Renal cortex interstitium (tissue), 11 donors: ENCODE measurements at regions not wholly inside any gene's neighbourhood (a gene's known extent, or its start where the extent isn't known, plus 50 kb on each side); places are given as distances from the start of the nearest gene placed in this dataset.
"Not testable (repeated sequence)": the region's sequence is repeated elsewhere in the genome, so short reads cannot be mapped to it uniquely, and the experiment has no call there.

Experiments
- DNase-seq, 11 donors: peaks; one replicate each; pipeline ENCODE4 v3.0.0-alpha.2; 2013; ENCODE audit warnings: low read depth in 9 of 11, low spot score in 4 of 11; ENCODE audit errors: extremely low read depth in 1 of 11

DNA sequence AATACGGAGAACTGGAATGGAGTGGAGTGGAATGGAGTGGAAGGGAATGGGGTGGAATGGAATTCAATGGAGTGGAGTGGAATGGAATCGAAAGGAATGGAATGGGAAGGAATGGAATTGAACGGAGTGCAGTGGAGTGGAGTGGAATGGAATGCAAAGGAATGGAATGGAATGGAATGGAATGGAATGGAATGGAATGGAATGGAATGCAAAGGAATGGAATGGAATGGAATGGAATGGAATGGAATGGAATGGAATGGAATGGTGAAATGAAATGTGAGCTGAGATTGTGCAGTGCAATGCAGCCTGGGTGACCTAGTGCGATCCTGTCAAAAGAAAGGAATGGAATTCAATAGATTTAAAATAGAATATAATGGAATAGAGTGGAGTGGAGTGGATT is 357.3 kb upstream of the WSB1 start:
- DNase-seq, result not testable (repeated sequence)

DNA sequence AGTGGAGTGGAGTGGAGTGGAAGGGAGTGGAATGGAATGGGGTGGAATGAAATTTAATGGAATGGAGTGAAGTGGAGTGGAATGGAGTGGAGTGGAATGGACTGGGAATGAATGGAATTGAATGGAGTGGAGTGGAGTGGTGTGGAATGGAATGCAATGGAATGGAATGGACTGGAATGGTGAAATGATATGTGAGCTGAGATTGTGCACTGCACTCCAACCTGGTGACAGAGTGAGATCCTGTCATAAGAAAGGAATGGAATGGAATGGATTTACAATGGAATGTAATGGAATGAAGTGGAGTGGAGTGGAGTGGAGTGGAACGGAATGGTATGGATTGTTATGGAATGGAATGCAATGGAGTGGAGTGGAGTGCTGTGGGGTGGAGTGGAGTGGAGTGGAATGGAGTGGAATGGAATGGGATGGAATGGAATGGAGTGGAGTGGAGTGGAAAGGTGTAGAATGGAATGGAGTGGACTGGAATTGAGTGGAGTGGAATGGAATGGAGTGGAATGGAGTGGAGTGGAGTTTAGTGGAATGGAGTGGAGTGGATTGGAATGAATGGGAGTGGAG is 356.1 kb upstream of the WSB1 start:
- not testable (repeated sequence) for DNase-seq

DNA sequence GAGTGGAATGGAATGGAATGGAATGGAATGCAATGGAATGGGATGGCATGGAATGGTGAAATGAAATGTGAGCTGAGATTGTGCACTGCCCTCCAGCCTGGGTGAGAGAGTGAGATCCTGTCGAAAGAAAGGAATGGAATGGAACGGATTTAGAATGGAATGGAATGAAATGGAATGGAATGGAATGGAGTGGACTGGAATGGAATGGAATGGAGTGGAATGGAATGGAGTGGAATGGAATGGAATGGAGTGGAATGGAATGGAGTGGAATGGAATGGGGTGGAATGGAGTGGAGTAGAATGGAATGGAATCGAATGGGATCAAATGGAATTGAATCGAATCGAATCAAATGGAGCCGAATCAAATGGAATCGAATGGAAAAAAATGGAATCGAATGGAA is 354.2 kb upstream of the WSB1 start:
- DNase-seq, result not testable (repeated sequence)

DNA sequence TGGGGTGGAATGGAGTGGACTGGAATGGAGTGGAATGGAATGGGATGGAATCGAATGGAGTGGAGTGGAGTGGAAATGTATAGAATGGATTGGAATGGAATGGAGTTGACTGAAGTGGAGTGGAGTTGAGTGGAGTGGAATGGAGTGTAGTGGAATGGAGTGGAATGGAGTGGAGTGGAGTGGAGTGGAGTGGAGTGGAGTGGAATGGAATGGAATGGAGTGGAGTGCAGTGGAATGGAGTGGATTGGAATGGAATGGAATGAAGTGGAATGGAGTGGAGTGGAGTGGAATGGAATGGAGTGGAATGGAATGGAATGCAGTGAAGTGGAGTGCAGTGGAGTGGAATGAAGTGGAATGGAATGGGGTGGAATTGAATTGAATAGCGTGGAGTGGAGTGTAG is 353.3 kb upstream of the WSB1 start:
- DNase-seq, result not testable (repeated sequence)

DNA sequence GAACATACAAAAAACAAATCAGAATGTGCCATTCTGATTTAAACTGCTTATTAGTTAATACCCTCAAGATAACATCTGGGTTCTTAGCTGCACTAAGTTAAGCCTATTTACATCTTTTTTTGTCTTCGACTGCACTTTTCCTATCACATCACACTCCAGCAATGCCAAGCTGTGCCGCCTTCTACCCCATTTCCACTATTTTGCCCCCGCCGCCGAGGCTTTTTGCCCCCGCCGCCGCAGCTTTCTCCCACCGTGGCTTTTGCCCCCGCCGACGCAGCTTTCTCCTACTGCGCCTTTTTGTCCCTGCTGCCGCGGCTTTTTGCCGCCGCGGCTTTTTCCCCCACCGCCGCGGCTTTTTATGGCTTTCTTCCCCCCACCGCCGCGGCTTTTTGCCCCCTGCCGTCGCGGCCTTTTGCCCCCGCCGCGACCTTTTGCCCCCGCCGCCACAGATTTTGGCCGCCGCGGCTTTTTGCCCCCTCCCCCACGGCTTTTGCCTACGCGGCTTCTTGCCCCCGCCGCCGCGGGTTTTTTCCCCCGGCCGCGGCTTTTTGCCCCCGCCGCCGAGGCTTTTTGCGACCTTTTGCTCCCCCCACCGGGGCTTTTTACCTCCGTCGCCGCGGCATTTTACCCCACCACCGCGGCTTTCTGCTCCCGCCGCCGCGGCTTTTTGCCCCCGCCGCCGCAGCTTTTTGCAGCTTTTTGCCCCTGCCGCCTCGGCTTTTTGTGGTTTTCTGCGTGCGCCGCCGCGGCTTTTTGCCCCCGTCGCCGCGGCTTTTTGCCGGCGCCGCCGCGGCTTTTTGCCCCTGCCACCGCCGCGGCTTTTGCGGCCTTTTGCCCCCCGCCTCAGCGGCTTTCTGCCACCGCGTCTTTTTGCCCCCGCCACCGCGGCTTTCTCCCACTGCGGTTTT is 331.4 kb upstream of the WSB1 start:
- DNase-seq, result no peak

DNA sequence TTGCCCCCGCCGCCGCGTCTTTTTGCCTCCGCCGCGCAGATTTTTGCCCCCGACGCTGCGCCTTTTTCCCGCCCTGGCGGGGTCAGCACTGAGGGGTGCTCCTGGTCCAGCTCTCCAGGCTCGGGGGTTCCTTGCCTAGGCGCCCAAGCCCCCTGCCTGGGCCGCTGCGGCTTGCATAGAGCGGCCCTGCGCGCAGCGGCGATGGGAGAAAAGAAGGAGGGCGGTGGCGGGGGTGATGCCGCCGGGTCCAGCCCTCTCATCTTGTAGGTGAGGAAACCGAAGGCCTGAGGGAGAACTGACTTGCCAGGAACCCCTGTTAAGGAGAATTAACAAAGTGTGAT is 330.8 kb upstream of the WSB1 start:
- DNase-seq, result no peak

DNA sequence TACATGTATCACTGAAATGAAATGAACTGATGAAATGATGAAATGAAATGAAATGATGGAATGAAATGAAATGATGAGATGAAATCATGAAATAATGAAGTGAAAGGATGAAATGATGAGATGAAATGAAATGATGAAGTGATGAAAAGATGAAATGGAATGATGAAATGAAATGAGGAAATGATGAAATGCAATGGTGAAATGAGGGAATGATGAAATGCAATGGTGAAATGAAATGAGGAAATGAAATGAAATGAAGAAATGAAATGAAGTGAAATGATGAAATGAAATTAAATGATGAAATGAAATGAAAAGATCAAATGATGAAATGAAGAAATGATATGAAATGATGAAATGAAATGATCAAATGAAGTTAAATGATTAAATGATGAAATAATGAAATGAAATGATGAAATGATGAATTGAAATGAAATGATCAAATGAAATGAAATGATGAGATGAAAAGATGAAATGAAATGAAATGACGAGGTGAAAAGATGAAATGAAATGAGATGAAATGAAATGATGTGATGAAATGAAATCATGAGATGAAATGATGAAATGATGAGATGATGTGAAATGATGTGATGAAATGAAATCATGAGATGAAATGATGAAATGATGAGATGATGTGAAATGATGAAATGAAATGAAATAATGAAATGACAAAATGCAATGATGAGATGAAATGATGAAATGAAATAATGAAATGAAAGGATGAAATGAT is 327.9 kb upstream of the WSB1 start:
- DNase-seq, result not testable (repeated sequence)

DNA sequence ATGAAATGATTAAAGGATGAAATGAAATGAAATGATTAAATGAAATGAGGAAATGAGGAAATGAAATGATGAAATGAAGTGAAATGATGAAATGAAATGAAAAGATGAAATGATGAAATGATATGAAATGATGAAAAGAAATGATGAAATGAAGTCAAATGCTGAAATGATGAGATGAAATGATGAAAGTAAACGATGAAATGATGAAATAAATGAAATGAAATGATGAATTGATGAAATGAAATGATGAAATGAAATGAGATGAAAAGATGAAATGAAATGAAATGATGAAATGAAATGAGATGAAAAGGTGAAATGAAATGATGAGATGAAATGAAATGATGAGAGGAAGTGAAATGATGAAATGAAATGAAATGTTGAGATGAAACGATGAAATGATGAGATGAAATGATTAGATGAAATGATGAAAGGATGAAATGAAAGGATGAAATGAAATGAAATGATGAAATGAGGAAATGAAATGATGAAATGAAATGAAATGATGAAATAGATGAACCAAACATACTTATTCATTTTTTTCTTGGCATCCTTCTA is 327.2 kb upstream of the WSB1 start:
- not testable (repeated sequence) for DNase-seq

DNA sequence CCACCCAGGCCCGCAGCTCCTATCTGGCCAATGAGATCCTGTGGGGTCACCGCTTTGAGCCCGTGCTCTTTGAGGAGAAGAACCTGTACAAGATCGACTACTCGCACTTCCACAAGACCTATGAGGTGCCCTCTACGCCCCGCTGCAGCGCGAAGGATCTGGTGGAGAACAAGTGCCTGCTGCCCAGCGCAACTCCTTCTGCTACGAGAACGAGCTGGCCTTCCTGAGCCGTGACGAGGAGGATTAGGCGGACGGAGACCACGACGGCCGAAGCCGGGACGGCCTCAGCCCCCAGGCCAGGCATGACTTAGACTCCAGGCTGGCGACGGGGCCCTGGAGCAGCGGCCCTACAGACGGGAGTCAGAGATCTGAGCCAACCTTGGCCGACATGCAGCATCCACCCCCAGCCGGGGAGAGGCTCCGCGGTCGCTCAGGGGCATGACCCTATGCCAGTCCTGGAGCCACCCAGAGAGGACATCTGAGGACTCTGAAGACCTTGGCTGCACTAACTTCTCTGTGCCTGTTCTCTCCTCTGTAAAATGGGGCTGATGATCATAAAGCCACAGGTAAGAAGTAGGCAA is 312.0 kb upstream of the WSB1 start:
- DNase-seq, result not testable (repeated sequence)

DNA sequence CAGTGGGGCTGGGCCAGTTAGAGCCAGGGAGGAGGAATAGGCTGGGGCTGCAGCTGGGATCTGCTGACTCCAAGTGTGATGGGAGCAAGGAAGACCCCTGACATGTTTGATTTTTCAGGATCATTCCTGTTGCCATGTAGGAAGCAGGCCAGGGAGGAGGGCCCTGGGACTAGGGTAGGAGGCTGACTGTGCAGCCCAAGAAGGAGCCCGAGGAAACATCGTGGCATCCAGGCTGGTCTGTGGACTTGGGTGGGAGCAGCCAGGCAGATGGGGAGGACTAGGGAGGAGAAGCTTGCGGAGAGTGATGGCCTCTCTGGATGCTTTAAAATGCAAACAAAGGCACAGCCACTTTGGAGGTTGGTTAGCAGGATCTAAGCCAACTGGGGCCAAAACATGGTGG is 311.4 kb upstream of the WSB1 start:
- not testable (repeated sequence) for DNase-seq

DNA sequence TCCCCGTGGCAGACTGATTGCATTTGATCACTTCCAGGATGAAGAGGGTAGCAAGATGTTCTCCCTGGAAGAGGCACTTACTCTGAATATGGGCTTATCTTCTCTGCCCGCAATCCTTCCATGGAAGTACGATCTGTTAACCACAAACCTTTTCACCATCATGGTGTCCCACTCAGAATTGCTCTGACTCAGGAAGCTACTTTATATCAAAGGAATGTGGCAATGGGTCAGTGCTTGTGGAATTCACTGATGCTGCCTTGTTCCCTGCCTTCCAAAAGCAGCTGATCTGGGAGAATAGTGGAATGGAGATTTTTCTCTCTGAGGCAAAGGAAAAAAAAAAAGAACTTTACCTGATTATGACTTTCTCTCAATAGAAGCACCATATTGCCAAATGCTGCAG is 306.1 kb upstream of the WSB1 start:
- DNase-seq, result not testable (repeated sequence)

DNA sequence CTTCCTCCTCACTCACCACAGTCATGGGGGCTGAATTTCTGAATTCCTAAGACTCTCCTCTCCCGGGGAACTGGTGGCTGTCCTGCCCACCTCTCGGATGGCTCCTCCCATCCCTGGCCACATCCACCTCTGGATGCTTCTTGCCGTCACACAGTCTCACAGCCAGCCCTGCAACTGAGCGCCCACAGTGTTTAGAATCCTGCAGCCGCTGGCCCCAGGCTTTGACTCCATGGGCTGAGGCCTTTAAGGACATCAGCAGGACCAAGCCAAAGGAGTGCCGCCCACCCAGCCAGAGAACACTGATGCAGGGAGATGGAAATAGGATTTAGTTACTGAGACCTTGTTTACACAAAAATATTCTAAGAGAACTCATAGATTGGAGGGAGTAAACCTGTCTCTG is 299.3 kb upstream of the WSB1 start:
- DNase-seq, result not testable (repeated sequence)

DNA sequence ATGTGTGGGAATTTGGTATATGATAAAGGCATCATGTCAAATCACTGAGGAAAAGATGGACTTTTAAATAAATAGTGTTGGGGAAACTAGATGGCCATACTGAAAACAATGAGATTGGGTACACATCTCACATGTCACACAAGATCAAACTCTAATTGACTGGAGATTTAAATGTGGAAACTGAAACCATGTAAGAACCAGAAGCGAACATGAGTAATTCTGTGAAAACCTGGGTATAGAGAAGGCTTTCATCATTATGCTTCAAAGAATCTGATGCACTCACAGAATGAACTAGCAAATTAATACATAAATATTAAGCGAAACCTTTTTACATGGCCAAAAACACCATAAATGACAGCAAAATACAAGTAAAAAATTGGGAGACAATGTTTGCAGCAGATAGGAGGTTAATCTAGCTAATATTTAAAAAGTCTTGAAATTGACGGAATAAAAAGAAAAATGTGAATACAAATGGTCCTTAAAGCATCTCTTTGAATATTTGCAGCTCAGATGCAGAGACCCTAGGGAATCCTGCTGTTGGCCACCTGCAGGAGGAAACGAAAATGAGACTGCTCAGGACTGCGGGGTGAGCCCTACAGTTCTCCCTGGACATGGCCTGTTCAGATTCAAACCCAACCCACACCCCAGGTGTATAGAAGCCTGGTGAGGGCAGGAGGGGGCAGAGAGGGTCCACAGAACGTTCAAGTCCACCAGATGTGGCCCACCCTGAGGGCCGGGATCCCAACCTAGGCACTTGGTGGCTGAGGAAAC is 297.6 kb upstream of the WSB1 start:
- DNase-seq, result not testable (repeated sequence)

DNA sequence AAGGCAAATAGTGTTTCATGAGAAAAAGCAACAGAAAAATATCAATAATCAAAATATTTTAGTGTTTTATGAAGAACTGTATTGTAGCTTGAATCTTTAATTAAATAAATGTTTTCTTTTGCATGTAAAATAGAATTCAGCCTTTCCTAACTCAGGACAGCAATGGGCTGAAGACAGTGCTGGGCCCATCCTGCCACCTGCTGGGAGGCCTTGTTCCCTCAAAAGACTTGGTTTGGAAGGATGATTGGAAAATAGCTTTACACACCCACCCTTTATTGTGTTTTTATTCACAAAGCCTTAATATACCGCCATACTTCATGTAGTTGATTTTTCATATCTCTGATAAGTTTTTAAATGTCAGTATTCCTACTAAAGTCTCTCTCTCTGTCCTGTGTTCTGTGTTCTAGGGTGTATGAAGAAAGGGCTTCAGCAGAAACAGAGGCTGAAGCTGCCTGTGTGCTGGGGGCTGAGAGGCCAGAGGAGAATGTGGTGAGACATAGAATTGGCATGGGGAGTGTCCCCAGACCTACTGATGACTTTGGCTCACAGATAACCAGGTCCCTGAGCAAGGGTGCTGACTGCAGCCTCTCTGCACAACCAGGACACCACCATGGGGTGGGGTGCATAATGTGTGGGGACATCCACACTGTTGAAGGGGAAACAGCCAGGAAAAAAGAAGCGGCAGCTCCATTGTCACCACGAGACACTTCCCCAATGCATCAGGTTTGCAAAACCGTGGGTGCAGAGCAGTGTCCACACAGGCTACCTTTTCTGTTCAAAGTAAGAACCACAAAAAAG is 286.0 kb upstream of the WSB1 start:
- not testable (repeated sequence) for DNase-seq

DNA sequence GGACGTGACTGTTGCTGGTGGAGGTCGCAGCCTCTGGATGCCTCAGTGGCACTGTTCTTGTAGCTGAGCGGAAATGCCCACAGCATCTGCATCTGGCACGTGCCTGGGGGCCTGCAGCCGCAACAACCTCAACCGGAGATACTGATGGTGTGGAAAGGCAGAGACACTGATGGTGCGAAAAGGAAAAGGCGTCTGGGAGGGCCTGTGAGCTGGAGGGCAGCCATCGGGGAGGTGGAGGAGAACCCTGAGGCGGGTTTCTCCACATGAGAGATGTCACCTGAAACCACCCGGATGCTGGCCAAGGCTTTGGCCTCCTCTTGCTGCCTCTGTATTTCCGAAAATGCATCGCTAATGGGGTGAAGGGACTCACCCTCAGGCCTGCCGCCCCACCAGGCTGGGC is 284.8 kb upstream of the WSB1 start:
- no peak for DNase-seq

DNA sequence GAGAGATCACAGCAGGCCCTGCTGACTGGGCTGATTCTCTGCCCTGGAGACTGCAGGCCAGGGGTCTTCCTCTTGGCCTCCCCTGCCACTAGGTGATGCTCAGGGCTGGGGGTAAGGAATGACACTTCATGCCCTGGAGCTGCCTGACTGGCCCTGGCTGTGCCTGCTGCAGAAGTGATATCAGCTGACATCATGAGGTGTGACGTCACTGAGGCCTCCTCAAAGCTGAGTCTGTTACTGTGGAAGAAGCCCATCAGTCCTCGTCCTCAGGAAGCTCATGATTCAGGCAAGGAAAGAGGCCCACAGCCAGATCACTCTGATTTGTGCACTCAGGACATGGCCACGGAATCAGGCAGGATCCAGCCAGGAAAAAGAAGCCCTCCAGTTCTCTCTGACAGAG is 283.8 kb upstream of the WSB1 start:
- DNase-seq, result not testable (repeated sequence)

DNA sequence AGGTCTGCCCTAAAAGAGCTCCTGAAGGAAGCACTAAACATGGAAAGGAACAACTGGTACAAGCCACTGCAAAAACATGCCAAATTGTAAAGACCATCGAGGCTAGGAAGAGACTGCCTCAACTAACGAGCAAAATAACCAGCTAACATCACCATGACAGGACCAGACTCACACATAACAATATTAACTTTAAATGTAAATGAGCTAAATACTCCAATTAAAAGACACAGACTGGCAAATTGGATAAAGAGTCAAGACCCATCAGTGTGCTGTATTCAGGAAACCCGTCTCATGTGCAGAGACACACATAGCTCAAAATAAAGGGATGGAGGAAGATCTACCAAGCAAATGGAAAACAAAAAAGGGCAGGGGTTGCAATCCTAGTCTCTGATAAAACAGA is 263.4 kb upstream of the WSB1 start:
- DNase-seq, result not testable (repeated sequence)

DNA sequence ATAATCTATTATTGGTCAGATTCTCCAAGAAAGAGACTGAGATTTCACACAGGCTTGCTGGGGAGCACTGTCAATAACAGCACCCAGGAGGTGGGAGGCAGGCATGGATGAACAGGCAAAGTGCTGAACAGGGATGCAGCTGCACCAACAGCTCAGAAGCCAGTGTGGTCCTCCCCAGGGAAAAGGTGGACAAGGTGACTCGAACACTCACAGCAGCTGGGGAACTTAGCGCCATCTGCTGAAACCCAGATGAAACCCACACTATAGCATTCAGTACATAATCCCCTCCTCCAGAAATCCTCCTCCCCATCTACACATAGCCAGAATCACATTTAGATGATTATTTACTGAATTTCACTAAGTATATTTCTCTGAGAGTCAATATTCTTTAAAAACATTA is 255.2 kb upstream of the WSB1 start:
- no peak for DNase-seq
